GM12891 (cell line): ENCODE measurements at regions not wholly inside any gene's neighbourhood (a gene's known extent, or its start where the extent isn't known, plus 50 kb on each side); places are given as distances from the start of the nearest gene placed in this dataset.
"Not testable (repeated sequence)": the region's sequence is repeated elsewhere in the genome, so short reads cannot be mapped to it uniquely, and the experiment has no call there.

Experiments used
- PAX5 ChIP-seq: IDR thresholded peaks from 2 replicates; pipeline ENCODE4 v1.6.1; 2011; ENCODE audit warnings: low read length, moderate library complexity, mild to moderate bottlenecking; ENCODE audit not compliant: insufficient read depth, severe bottlenecking
- POLR2A ChIP-seq: IDR thresholded peaks from 2 replicates; pipeline ENCODE4 v1.6.1; 2011; ENCODE audit warnings: low read depth, low read length, control low read depth
- POLR2AphosphoS5 ChIP-seq: IDR thresholded peaks from 2 replicates; pipeline ENCODE4 v1.6.1; 2011; ENCODE audit warnings: low read depth, low read length, control low read depth
- SPI1 ChIP-seq: IDR thresholded peaks from 2 replicates; pipeline ENCODE4 v1.6.1; 2011; ENCODE audit warnings: low read depth, low read length, control low read depth
- TAF1 ChIP-seq: IDR thresholded peaks from 2 replicates; pipeline ENCODE4 v1.6.1; 2011; ENCODE audit warnings: low read depth, low read length, control low read depth

DNA sequence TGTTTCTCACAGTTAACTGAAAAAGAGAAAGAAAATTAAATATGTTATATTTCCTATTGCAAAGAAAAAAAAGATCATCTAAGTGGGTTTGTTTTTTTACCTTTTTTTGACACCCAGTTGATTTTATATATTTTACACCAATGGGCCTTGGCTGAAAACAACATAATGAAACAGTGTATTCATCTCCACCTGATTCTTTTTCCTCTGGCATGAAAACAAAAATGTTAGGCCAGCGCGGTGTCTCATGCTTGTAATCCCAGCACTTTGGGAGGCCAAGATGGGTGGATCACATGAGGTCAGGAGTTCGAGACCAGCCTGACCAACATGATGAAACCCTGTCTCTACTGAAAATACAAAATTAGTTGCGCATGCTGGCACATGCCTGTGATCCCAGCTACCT lies 69.3 kb upstream of the TMEM170B start:
- TF ChIP-seq POLR2A, TAF1, POLR2AphosphoS5, SPI1, PAX5: not testable (repeated sequence)
